Endothelial cell (in vitro differentiated cells): ENCODE measurements at regions not wholly inside any gene's neighbourhood (a gene's known extent, or its start where the extent isn't known, plus 50 kb on each side); places are given as distances from the start of the nearest gene placed in this dataset.
A peak's percentile ranks its signal among the peaks of the same experiment; 100 is the strongest.

Experiments
- DNase-seq: peaks from one replicate; pipeline ENCODE4 v3.0.0; 2021; ENCODE audit warnings: low spot score
- H3K27ac Mint-ChIP-seq: one replicate; pipeline ENCODE4 v1.8.0; 2021; ENCODE audit warnings: mixed read lengths, inconsistent platforms; ENCODE audit not compliant: unreplicated experiment
- H3K27me3 Mint-ChIP-seq: one replicate; pipeline ENCODE4 v1.8.0; 2021; ENCODE audit warnings: mild to moderate bottlenecking, moderate library complexity, mixed read lengths, inconsistent platforms; ENCODE audit not compliant: unreplicated experiment
- H3K36me3 Mint-ChIP-seq: one replicate; pipeline ENCODE4 v1.8.0; 2021; ENCODE audit warnings: mild to moderate bottlenecking, low read depth, mixed read lengths, inconsistent platforms; ENCODE audit not compliant: unreplicated experiment
- H3K4me1 Mint-ChIP-seq: one replicate; pipeline ENCODE4 v1.8.0; 2021; ENCODE audit warnings: mild to moderate bottlenecking, mixed read lengths, inconsistent platforms; ENCODE audit not compliant: unreplicated experiment
- H3K4me3 Mint-ChIP-seq: one replicate; pipeline ENCODE4 v1.8.0; 2021; ENCODE audit warnings: mild to moderate bottlenecking, mixed read lengths, inconsistent platforms; ENCODE audit not compliant: unreplicated experiment
- H3K9me3 Mint-ChIP-seq: one replicate; pipeline ENCODE4 v1.8.0; 2021; ENCODE audit warnings: mixed read lengths, inconsistent platforms; ENCODE audit not compliant: unreplicated experiment
- CTCF ChIP-seq: fragments of 200-600 bp; sonication (generic); IDR thresholded peaks from one replicate; pipeline ENCODE4 v1.5.0; 2021; ENCODE audit warnings: antibody characterized with exemption; ENCODE audit not compliant: unreplicated experiment

DNA sequence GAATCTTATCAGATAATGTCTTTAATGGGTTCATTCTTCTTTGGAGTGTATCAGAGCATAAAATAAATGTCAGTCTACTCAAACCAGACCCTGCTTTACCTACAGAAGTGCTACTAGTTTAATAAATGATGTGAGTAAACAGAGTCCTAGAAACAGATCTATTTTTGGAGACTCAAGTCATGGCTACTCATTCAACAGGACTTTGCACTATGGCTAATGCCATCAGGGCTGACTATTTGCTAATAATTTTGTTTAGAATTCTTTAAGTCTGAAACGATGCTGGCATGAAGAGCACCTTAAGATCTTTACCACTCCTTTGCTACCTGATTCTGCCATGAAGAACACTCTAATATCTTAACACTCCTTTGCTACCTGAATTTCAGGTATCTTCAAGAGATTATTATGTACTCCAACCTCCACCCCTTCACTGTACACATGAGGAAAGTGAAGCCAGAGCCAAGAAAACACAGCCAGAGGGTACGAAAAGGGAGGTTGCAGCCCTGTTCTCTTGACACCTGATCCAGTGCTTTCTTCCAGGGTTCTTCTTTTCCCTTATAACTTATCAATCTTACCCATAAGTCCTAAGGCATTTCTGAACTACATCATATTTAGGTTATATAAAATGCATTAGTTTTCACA lies 62.4 kb downstream of the ZNF608 start:
- H3K4me3 Mint-ChIP-seq, result no peak overlapping the region
- no peak for TF ChIP-seq CTCF
- peaks cover 32% of the 10 kb centered on the region for H3K4me1 Mint-ChIP-seq
- H3K9me3 Mint-ChIP-seq, result no peaks in the 10 kb centered on the region
- peaks cover 8% of the 10 kb centered on the region for H3K36me3 Mint-ChIP-seq
- no peak for DNase-seq
- H3K27ac Mint-ChIP-seq, result no peak overlapping the region
- no peaks in the 10 kb centered on the region for H3K27me3 Mint-ChIP-seq

- no peak for DNase-seq
- Mint-ChIP-seq H3K4me3 (no peak overlapping the region), H3K27ac (peak overlapping the region; percentile 18), H3K36me3 (peaks cover 8% of the 10 kb centered on the region), H3K9me3 (no peaks in the 10 kb centered on the region), H3K27me3 (no peaks in the 10 kb centered on the region), H3K4me1 (peaks cover 33% of the 10 kb centered on the region)
- no peak for TF ChIP-seq CTCF
Observed at GRCh38 chr5:124679578-124680199, 66.8 kb downstream of the ZNF608 start.

DNA sequence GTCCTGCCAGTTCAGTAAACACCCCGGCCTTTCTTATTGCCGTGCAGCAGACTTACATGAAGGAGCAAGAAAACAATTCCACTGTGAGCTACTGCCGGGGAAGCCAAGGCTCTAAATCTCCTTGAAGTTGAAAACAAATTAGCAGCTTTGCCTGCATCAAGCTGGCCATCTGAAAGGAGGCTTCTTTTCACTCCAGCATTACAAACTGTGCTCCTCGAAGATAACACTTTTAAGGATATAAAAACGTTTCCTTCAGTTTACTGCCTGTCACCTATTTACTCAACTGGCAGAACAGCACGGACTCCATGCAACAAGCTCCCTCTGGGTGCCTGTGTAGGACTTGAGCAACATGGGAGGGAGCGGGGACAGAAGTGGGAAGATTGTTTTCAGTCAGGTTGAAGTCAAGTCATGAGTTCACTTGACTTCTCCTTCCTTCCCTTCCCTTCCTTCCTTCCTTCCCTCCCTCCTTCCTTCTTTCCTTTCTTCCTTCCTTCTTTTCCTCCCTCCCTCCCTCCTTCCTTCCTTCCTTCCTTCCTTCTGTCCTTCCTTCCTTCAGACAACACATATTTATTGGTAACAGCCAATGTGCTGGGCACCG lies 67.4 kb downstream of the ZNF608 start:
- no peak overlapping the region for H3K4me3 Mint-ChIP-seq

GRCh38 chr5:124678468-124678867 lies 68.0 kb downstream of the ZNF608 start:
- no peaks in the 10 kb centered on the region for H3K27me3 Mint-ChIP-seq
- no peak overlapping the region for H3K27ac Mint-ChIP-seq

More for the DNA sequence above, 67.4 kb downstream of the ZNF608 start:
- no peak for DNase-seq
- TF ChIP-seq CTCF, result no peak
- Mint-ChIP-seq H3K36me3 (peaks cover 8% of the 10 kb centered on the region), H3K9me3 (no peaks in the 10 kb centered on the region), H3K4me1 (peaks cover 29% of the 10 kb centered on the region), H3K27ac (peak overlapping the region; percentile 18), H3K27me3 (no peaks in the 10 kb centered on the region)

More at GRCh38 chr5:124678468-124678867, 68.0 kb downstream of the ZNF608 start:
- H3K4me3 Mint-ChIP-seq, result no peak overlapping the region
- H3K9me3 Mint-ChIP-seq, result no peaks in the 10 kb centered on the region
- no peak for DNase-seq
- H3K4me1 Mint-ChIP-seq, result peaks cover 29% of the 10 kb centered on the region
- no peak for TF ChIP-seq CTCF
- peaks cover 8% of the 10 kb centered on the region for H3K36me3 Mint-ChIP-seq
